ENCODE measurements at regions not wholly inside any gene's neighbourhood (a gene's known extent, or its start where the extent isn't known, plus 50 kb on each side); places are given as distances from the start of the nearest gene placed in this dataset.

DNA sequence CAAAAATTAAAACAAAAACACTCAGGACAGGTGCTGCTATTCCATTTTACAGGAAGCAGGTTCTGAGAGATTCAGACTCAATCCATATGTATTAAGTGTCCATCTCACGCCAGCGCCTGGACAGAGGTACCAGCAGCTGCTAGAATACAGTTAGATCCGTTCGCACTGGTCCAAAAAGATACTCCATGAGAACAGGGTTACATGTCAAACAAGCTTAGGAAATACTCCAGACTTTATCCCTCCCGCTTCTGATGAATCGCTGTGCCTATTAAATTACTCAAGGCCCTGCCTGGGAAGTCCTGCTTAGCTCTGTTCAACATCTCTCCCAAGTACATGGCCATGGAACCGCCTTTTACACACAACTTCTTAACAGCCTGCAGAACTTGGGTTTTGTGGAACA, 50.2 kb upstream of the SLC35C1 start:
- H3K9me3 ChIP-seq: no peaks in the 10 kb centered on the region
- DNase-seq: no peak
- H3K36me3 ChIP-seq: no peaks in the 10 kb centered on the region
- H3K4me1 ChIP-seq (ENCODE audit: insufficient read depth): peaks cover 15% of the 10 kb centered on the region
- WGBS, 3 donors: 29 to 32% (median 32%) methylated on average over 7 of the region's 7 CpGs
- TF ChIP-seq POLR2A (IDR thresholded peaks at IDR 0.05) (no peak), CTCF (IDR thresholded peaks at IDR 0.05) (no peak), EP300 (IDR thresholded peaks at IDR 0.05) (no peak)
- no peak overlapping the region for H3K4me3 ChIP-seq
- H3K27me3 ChIP-seq: no peaks in the 10 kb centered on the region
- intact Hi-C loops (cut with DNase I): loop anchor here in 1 of 4 donors (10.0 kb wide), 1 partner anchor 90 kb away; the partner anchor contains the start of gene CHST1
- peak overlapping the region in 1 of 2 donors; percentile 57 for H3K27ac ChIP-seq

GRCh38 chr11:45754261-45754709, 50.7 kb upstream of the SLC35C1 start:
- 25 to 41% (median 30%) methylated on average over 8 of the region's 8 CpGs for whole genome bisulfite sequencing, 3 donors
- DNase-seq: peak in 3 of 5 donors; percentile 27 to 44 (median 29)

GRCh38 chr11:45752106-45752505, 52.8 kb upstream of the SLC35C1 start:
- no peak for DNase-seq
- Histone ChIP-seq H3K9me3 (no peaks in the 10 kb centered on the region), H3K27ac (no peak overlapping the region), H3K4me1 (ENCODE audit: insufficient read depth) (peaks cover 15% of the 10 kb centered on the region), H3K4me3 (no peak overlapping the region), H3K36me3 (no peaks in the 10 kb centered on the region), H3K27me3 (no peaks in the 10 kb centered on the region)
- no peak for TF ChIP-seq CTCF (IDR thresholded peaks at IDR 0.05)
- TF ChIP-seq EP300 (IDR thresholded peaks at IDR 0.05): no peak
- TF ChIP-seq POLR2A (IDR thresholded peaks at IDR 0.05): no peak
- intact Hi-C loops (cut with DNase I): loop anchor here in 1 of 4 donors (10.0 kb wide), 1 partner anchor 87 kb away; the partner anchor contains the start of gene CHST1
- 82 to 89% (median 85%) methylated on average over 11 of the region's 11 CpGs for WGBS, 3 donors

More at GRCh38 chr11:45754261-45754709, 50.7 kb upstream of the SLC35C1 start:
- Histone ChIP-seq H3K27ac (peak overlapping the region in 1 of 2 donors; percentile 57), H3K36me3 (no peaks in the 10 kb centered on the region), H3K4me1 (ENCODE audit: insufficient read depth) (peaks cover 15% of the 10 kb centered on the region), H3K9me3 (no peaks in the 10 kb centered on the region), H3K4me3 (no peak overlapping the region), H3K27me3 (no peaks in the 10 kb centered on the region)
- intact Hi-C loops (cut with DNase I): loop anchor here in 1 of 4 donors (10.0 kb wide), 1 partner anchor 89 kb away; the partner anchor contains the start of gene CHST1
- no peak for TF ChIP-seq CTCF (IDR thresholded peaks at IDR 0.05)
- no peak for TF ChIP-seq EP300 (IDR thresholded peaks at IDR 0.05)
- no peak for TF ChIP-seq POLR2A (IDR thresholded peaks at IDR 0.05)

DNA sequence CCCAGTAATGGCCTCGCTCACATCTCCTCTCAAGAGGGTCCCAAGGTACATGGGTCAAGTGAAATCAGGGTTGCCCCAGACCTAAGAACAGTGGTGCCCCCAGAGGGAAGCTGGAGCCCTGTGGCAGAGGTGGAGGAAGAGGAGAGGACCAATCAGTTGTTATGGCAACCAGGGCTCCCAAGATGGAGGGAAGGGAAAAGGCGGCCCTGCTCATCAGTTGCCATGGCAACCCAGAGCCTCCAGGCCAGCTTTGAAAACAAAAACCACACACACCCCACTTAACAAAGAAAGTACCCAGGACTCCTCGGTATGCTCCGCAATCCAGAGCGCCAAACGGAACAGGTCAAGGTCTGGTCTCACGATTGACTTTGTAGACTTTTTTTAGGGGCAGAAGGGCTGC, 53.5 kb upstream of the SLC35C1 start:
- Histone ChIP-seq H3K4me3 (no peak overlapping the region), H3K27me3 (no peaks in the 10 kb centered on the region), H3K36me3 (no peaks in the 10 kb centered on the region), H3K4me1 (ENCODE audit: insufficient read depth) (peaks cover 15% of the 10 kb centered on the region), H3K9me3 (no peaks in the 10 kb centered on the region), H3K27ac (peak overlapping the region in 1 of 2 donors; percentile 7)
- intact Hi-C loops (cut with DNase I): loop anchor here in 1 of 4 donors (10.0 kb wide), 1 partner anchor 87 kb away; the partner anchor contains the start of gene CHST1
- DNase-seq: peak; percentile 36 to 68 (median 58)
- 34 to 49% (median 40%) methylated on average over 7 of the region's 7 CpGs for WGBS, 3 donors
- TF ChIP-seq CTCF (IDR thresholded peaks at IDR 0.05): no peak
- TF ChIP-seq POLR2A (IDR thresholded peaks at IDR 0.05): no peak
- no peak for TF ChIP-seq EP300 (IDR thresholded peaks at IDR 0.05)
